8988T (cell line): ENCODE measurements at regions not wholly inside any gene's neighbourhood (a gene's known extent, or its start where the extent isn't known, plus 50 kb on each side); places are given as distances from the start of the nearest gene placed in this dataset.
"Not testable (repeated sequence)": the region's sequence is repeated elsewhere in the genome, so short reads cannot be mapped to it uniquely, and the experiment has no call there.

Experiments
- DNase-seq: peaks from one replicate; pipeline ENCODE4 v3.0.0; 2011

DNA sequence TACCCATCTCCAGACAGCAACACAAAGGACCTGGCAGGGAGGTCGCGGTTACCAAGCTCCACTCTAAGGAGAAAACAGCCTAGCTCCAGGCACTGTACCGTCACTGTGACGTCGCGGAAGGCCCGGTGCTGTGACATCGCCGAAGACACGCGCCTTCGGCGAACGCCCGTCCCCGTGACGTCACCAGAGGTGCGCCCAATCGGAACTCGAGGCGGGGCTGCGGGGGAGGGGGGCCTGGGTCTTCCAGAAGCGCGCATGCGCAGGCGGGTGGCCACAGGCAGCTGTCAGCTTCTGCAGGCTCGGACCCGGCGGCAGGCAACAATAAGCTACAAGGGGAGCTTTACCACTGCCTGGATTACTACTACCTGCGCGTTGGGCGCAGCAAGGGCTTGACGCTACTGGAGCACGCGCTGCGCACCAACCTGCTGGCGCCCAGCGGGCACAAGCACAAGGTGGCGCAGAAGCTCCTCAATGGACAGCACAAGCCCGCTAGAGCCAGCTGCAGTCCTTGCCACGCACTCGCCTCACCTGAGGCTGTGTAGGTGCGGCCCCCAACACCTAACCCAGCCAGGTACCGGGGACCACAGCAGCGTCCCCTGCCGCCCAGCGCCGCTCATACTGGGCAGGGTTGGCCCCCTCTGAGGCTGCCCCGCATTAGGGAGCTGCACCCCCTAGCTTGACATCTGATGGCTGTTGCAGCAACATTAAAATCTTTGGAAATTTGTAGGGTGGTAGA lies 208.4 kb downstream of the TPST1 start:
- DNase-seq = peak; percentile 88

- no peak for DNase-seq
Observed at GRCh38 chr7:66415659-66416265, 210.6 kb downstream of the TPST1 start.

DNA sequence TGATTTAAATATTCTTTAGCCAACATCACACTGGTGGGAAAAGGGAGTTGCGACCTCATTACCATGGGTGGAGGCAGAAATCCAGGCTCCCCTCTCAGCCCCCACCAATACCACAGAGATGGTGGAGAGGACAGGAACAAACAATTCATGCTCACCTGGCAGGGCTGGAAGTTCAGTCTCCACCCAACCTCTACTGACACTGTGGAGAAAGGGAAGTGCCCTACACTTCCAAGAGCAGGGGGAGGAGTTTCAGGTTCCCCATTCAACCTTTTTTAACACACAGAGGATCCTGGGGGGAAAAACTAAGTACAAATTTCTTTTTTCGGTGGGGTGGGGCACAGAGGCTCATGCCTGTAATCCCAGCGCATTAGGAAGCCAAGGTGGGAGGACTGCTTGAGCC lies 210.1 kb upstream of the KCTD7 start:
- no peak for DNase-seq

DNA sequence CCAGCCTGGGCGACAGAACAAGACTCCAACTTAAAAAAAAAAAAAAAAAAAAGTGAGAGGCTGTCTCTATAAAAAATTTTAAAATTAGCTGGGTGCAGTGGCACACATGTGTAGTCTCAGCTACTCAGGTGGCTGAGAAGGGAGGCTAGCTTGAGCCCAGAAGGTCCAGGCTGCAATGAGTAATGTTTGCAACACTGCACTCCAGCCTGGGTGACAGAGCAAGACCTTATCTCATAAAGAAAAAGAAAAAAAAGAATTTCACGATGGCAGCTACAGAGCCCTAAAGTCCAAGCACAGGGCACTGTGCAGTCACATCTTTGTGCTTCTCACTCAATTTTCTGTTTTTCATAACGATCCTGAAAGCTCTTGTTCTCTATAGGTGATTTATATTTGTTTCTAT lies 209.5 kb upstream of the KCTD7 start:
- DNase-seq = no peak

DNA sequence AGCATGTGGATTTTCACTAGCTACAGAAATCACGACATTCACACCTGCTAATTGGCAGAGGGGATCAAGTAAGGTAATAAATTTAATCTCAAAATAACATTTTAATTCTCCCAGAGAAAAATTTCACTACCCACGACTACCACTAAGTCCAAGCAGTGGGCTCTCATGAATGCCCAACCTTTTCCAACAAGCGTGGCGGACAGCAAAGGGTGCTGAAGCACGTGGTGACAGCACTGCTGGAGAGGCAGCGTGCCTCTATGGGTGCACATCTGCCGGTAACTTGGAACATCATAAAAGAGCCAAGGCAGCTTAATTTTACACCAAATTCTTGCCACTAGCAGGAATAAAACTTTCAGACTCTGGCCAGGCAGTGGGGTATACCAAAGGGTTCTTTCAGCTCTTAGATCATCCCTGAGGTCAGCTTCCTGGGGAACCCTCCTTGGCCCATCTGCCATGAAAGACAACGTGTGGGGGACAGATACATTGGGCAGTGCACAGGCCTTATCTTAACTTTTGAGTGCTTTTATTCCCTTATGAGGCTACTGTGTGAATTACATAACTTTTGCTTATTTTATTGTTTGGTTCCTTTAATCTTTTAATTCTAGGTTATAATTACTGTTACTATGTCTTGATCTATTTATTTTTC lies 206.7 kb upstream of the KCTD7 start:
- DNase-seq = no peak

DNA sequence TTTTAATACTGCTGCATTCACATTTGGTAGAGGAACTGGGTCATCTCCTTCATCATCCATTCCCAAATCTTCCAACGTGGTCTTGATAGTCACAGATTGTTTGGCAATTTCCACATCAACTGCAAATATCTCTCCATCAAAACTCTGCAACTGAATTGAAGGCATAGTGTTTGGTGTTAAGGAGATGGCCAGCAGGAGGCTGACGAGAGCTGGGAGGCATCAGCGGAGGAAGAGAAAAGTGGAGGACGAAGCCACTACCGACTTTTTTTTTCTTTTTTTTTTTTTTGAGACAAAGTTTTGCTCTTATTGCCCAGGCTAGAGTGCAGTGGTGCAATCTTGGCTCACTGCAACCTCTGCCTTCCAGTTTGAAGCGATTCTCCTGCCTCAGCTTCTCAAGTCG lies 205.0 kb upstream of the KCTD7 start:
- no peak for DNase-seq

DNA sequence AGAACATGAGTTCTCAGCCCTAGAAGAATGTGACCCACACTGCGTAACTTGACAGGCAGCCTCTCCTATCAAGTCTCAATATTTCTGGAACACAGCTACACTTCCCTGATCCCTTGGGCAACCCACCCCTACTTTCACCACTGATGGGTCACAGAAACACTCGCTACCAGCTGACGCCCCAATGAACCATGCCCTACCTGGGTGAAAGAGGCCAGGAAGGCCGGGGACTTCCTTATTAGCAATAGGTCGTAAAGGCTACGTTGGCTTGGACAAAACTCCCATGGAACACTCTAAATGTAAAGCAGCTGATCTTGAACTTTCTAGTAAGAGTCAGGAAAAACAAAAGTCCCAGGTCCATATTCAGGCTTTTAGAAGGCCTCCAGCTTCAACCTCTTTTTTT lies 202.3 kb upstream of the KCTD7 start:
- DNase-seq = no peak

GRCh38 chr7:66426996-66427395 lies 201.7 kb upstream of the KCTD7 start:
- no peak for DNase-seq

GRCh38 chr7:66427956-66428355 lies 200.7 kb upstream of the KCTD7 start:
- DNase-seq = no peak

DNA sequence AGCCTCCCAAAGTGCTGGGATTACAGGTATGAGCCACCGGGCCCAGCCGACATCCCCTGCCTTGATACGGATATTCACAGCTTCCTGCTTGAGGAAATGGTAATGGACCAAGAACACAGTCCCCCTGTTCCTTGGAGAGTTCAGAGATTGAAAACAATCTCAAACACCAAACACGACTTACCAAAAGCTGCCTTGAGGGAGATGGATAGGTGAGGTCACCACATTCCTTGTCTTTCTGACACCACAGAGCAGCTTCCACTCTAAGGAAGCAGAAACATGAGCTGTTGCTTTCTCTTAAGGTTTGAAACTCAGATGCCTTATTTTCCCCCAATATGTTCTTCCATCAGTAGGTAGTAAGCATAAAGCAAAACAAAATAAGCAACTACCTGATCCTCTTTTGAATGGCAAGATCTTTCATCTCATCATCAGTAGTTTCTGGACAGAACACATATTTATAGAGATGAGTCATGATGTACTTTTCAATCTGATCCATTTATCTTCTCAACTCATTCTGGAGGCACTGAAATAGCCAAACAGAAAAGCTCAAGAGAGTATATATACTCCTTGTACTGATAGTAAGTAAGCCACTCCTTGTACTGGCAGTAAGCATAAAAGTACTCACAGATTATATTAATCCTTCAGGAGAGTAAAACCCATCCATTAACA lies 199.1 kb upstream of the KCTD7 start:
- DNase-seq = no peak

DNA sequence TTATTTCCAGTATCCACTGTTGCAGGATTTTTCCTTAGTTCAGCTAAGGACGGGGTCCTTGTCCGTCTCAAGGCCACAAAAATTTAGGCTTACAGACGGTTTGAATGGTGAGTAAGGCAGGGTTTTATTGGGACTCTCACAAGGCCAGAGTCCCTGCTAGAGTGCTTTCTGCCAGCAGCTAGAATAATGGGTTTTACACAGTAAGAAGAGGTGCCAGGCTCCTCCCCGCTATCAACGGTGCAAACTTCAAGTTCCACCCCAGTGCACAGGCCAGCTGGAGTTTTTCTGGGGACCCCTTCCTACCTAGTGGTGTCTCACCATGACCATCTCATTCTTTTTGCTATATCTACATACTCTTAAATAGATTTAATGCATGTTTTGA lies 198.5 kb upstream of the KCTD7 start:
- DNase-seq = no peak

DNA sequence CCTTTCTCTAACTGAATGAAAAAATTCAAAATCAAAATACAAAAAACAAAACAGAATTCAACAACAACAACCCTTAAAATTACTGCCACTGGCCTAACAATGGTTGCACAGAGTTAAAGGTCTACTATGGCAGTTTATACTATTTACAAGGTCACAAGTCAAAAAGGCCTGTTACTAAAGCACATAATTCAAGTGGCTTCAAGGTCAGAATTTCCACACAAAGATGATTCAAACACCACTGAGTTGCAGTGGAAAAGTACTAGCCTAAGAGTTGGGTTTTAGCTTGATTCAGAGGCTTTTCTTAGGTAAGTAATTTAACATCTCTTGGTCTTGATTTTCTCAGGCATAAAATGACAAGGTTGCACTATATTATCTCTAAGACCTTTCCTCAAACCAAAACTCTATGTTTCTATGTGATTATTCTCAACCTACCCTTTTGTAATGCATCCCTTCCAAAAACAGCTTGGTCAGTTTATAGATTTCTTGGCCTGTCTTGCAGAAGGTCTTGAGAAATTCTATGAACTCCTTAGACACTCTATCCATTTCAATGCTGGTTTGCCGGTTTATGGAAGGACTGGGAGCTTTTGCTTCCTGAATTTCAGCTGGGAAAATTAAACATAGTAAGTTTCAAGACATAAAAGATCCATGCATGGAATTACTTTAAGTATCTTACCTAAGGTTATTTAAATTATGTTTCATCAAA lies 189.8 kb upstream of the KCTD7 start:
- DNase-seq = not testable (repeated sequence)

DNA sequence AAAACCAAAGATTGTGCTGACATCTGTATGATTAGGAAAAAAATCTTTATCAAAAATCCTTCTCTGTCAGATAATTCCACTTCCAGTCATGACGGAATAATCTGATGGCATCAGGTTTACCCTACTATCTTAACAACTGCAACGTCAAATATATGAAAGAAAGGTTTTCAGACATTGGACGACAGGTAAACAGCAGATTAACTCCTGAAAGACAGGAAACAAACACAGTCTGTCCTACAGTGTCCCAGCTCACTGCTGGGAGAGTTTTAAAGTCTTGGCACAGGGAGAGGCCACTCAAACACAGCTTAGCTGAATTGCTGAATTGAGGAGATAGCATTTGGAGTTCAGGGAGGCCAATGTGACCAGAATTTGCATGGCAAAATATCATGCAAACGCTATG lies 186.3 kb upstream of the KCTD7 start:
- DNase-seq = no peak

DNA sequence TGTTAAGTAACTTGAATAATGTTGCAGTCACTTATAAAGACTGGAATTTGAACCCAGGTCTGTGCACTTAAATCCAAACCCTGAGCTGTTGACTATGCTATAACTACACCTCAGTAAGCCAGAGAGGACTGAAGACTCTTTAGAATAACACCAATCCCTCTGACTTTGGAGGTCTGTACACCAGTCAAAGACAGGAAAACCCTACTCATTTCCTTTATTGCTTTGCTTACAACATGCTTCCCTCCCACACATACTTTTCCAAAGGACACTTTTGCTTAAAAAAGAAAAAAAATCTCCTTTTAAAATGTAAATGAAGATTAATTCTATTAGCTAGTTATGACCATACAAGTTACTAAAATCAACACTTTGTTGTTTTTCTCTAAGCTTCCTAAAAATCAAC lies 184.7 kb upstream of the KCTD7 start:
- no peak for DNase-seq

- DNase-seq = not testable (repeated sequence)
Observed at GRCh38 chr7:66447007-66447406, 181.7 kb upstream of the KCTD7 start.

GRCh38 chr7:66450814-66451213 lies 177.9 kb upstream of the KCTD7 start:
- not testable (repeated sequence) for DNase-seq

GRCh38 chr7:66451713-66452112 lies 177.0 kb upstream of the KCTD7 start:
- not testable (repeated sequence) for DNase-seq

DNA sequence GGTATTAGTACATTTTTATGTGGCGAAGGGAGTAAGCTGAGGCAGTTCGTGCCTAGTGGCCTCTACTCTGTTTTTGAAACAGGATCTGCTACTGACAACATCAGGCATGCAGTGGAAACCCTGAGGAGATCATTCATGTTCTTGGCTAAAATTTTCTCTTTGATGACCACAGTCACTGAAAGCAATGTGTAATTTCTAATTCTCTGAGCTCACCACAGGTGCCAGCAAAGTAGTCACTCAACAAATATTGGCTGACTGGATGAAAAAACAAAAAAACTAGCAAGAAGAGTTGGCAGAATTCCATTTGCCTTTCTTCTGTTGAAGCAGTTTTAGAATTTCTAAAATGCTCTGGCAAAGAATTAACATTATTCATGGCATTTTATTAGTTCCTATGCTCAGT lies 176.5 kb upstream of the KCTD7 start:
- no peak for DNase-seq

DNA sequence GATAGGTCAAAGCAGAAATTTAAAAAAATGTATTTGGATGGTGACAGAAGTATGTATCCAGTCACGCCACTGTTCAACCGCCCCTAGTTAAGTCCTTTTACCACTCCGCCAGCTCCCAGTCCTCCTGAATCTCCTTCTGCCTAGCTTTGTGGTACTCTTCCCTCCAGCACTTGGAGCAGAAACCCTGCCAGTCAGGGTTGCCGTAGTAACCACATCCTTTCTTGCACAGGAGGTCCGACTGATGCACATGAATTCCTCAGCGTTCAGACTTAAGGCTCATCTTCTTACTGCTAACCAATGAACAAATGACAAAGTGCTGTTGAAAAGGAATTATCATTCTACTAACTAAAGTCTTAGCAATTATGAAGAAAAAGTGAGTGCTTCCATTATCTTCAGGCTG lies 175.3 kb upstream of the KCTD7 start:
- DNase-seq = no peak

DNA sequence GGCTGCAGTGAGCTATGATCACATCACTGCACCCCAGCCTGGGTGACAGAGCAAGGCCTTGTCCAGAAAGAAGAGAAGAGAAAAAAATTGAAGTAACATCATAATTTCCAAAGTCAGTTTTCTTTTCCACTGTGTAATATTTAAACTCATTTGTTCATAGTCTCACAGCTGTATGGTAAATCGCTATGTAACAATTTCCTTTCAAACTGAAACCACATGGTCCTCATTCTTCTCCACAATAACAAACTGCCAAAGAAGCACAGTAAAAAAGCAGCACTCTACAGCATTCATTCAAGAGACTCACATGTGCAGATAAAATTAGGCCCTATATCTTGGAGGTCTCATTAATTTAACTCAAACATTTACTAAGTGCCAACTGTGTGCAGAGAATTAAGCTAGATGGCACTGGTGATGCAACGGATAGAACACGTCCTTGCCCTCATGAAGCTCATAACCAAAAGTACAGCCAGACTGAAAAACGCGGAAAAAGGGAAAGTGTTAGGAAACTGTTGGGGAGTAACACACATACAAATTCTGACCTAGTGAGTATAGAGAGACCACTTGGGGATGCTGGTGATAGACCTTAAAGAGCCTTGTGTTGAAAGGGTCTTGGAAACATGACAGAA lies 174.0 kb upstream of the KCTD7 start:
- no peak for DNase-seq

DNA sequence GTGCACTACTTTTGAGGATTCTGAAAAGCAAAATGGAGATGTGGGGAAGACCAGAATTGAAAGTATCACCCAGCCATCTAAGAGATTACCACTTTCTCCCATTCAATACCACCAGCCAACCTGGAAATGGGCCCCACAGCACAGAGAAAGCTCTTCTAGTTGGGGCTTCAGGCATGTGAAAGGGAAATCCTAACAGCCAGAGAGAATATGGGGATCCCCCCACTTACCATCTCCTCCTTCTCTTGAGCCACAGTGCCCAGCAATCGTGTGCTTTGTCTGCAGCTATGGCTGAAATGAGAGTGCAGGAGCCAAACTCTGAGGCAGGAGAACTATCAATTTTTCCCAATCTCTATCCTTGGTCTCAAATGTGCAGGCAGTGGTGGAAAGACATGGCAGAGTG lies 173.2 kb upstream of the KCTD7 start:
- not testable (repeated sequence) for DNase-seq

- DNase-seq = not testable (repeated sequence)
Observed at GRCh38 chr7:66456431-66456830, 172.2 kb upstream of the KCTD7 start.

DNA sequence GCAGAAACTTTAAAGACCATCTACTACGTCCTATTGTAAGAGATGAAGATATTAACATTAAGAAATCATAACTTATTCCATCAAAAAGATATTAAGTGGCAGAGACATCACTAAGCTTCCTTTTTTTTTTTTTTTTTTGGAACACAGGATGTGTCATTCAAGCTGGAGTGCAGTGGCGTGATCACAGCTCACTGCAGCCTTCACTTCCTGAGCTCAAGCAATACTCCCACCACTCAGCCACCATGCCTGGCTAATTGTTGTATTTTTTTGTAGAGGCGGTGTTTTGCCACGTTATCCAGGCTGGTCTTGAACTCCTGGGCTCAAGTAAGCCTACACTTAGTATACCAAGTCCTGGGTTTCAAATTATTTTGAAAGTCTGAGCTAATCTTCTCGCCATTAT lies 169.7 kb upstream of the KCTD7 start:
- not testable (repeated sequence) for DNase-seq
